ENCODE measurements at regions not wholly inside any gene's neighbourhood (a gene's known extent, or its start where the extent isn't known, plus 50 kb on each side); places are given as distances from the start of the nearest gene placed in this dataset.

GRCh38 chr6:155599160-155599559 lies 143.5 kb upstream of the NOX3 start:
- TF ChIP-seq EZH2 (IDR thresholded peaks at IDR 0.05; ENCODE audit: low read length) (no peak), CTCF (optimal IDR thresholded peaks at IDR 0.05 in 1 of 3, IDR thresholded peaks at IDR 0.05 in 1 of 3, conservative IDR thresholded peaks at IDR 0.05 in 1 of 3; ENCODE audit: extremely low read depth in 1 of 3, insufficient read depth in 2 of 3, low read length in 3 of 3) (no peak)

Measured in keratinocyte (primary cell).